ENCODE measurements at regions not wholly inside any gene's neighbourhood (a gene's known extent, or its start where the extent isn't known, plus 50 kb on each side); places are given as distances from the start of the nearest gene placed in this dataset.

GRCh38 chr4:146998157-146998556 is 52.5 kb upstream of the TTC29 start:
- no peaks in the 10 kb centered on the region for H3K9me3 ChIP-seq
- no peaks in the 10 kb centered on the region for H3K4me1 ChIP-seq
- intact Hi-C loops (cut with DNase I): no loop called here
- no peaks in the 10 kb centered on the region for H3K36me3 ChIP-seq
- H3K27me3 ChIP-seq: no peaks in the 10 kb centered on the region
- DNase-seq: no peak
- H3K4me3 ChIP-seq: no peak overlapping the region
- TF ChIP-seq, protein P1, sequence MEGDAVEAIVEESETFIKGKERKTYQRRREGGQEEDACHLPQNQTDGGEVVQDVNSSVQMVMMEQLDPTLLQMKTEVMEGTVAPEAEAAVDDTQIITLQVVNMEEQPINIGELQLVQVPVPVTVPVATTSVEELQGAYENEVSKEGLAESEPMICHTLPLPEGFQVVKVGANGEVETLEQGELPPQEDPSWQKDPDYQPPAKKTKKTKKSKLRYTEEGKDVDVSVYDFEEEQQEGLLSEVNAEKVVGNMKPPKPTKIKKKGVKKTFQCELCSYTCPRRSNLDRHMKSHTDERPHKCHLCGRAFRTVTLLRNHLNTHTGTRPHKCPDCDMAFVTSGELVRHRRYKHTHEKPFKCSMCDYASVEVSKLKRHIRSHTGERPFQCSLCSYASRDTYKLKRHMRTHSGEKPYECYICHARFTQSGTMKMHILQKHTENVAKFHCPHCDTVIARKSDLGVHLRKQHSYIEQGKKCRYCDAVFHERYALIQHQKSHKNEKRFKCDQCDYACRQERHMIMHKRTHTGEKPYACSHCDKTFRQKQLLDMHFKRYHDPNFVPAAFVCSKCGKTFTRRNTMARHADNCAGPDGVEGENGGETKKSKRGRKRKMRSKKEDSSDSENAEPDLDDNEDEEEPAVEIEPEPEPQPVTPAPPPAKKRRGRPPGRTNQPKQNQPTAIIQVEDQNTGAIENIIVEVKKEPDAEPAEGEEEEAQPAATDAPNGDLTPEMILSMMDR (IDR thresholded peaks at IDR 0.05): no peak
- no peak overlapping the region for H3K9ac ChIP-seq (ENCODE audit: low read depth in 2 of 2, low read length in 2 of 2)
- no peak overlapping the region for H3K27ac ChIP-seq

DNA sequence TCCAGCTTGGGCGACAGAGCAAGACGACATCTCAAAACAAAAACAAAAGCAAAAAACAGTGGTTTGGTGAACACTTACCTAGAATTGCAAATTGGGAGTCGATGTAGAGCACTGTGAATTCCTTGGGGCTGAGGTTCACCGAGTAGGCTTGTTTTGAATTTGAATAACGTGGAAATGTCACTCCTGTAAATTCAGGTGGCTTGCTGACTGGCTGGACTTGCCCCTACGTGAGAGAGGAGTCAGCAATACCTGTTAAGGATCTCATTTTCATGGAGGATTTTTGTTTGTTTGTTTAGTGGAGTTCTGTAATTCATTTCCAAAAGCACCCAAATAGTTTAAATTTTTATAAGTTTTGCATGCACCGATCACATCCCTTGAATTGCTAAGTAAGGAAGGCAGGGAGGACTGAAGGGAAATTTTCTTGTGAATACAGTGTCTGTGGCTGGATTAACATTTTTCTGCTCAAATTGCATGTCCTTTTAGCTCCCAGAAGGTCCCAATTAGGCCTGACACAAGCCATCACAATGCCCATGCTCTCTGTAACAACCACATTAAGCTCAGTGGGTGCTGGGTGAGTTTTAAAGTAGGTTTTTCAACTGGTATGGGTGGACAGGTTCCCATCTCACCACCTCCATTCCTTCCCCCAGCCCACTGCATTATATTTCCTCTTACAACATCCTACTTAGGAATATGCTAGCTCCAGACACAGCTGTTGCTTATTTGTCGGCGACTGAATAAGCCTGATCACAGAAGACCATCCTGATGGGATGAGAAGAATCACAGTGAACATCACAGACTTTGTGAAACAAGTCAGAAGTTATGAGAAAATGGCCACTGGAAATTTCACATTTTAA is 58.5 kb upstream of the TTC29 start:
- TF ChIP-seq, protein P1 (IDR thresholded peaks at IDR 0.05): no peak
- Histone ChIP-seq H3K27ac (no peak overlapping the region), H3K9ac (ENCODE audit: low read depth in 2 of 2, low read length in 2 of 2) (no peak overlapping the region), H3K9me3 (no peaks in the 10 kb centered on the region), H3K4me1 (no peaks in the 10 kb centered on the region), H3K36me3 (no peaks in the 10 kb centered on the region), H3K4me3 (no peak overlapping the region), H3K27me3 (no peaks in the 10 kb centered on the region)
- intact Hi-C loops (cut with DNase I): no loop called here
- DNase-seq: no peak

DNA sequence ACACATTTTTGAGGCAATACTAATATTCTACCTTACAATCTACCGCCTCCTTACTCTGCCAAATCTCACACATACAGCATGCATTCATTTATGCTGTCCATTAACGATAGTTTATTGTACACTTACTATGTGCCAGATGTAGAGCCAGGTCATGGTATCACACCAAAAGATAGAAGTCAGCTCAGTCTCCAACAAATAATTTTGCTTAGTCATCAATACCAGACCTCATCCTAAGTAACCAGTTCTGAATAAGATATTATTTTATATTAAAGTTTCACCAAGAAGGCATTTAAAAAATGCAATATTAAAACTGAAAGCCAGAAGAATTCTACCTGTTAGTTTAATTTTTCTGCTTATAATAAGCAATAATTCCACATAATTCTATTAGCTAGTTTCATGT is 60.6 kb upstream of the TTC29 start:
- Histone ChIP-seq H3K9ac (ENCODE audit: low read depth in 2 of 2, low read length in 2 of 2) (no peak overlapping the region), H3K27ac (no peak overlapping the region), H3K9me3 (no peaks in the 10 kb centered on the region), H3K36me3 (no peaks in the 10 kb centered on the region), H3K4me1 (no peaks in the 10 kb centered on the region), H3K4me3 (no peak overlapping the region), H3K27me3 (no peaks in the 10 kb centered on the region)
- DNase-seq: no peak
- intact Hi-C loops (cut with DNase I): no loop called here
- TF ChIP-seq, protein P1 (IDR thresholded peaks at IDR 0.05): no peak

DNA sequence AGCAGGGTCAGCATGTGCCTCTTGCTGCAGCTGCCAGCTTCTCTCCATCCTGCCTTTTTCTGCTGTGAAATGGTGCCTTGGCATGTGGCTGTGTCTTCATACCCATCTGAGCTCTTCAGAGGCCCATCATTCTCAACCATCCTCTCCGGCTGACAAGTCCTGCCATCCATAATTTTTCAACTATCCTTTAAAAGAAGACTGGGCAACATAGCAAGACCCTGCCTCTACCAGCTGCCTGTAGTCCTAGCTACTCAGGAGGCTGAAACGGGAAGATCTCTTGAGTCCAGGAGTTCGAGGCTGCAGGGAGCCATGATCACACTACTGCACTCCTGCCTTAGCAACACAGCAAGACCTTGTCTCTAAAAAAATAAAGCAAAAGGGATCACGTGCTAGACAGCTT is 64.2 kb upstream of the TTC29 start:
- Histone ChIP-seq H3K4me3 (no peak overlapping the region), H3K27me3 (no peaks in the 10 kb centered on the region), H3K27ac (no peak overlapping the region), H3K4me1 (no peaks in the 10 kb centered on the region), H3K9me3 (no peaks in the 10 kb centered on the region), H3K9ac (ENCODE audit: low read depth in 2 of 2, low read length in 2 of 2) (no peak overlapping the region), H3K36me3 (no peaks in the 10 kb centered on the region)
- TF ChIP-seq, protein P1 (IDR thresholded peaks at IDR 0.05): no peak
- no peak for DNase-seq
- intact Hi-C loops (cut with DNase I): loop anchor here (10.0 kb wide), 1 partner anchor 585 kb away; no protein-coding TSS in a partner anchor

DNA sequence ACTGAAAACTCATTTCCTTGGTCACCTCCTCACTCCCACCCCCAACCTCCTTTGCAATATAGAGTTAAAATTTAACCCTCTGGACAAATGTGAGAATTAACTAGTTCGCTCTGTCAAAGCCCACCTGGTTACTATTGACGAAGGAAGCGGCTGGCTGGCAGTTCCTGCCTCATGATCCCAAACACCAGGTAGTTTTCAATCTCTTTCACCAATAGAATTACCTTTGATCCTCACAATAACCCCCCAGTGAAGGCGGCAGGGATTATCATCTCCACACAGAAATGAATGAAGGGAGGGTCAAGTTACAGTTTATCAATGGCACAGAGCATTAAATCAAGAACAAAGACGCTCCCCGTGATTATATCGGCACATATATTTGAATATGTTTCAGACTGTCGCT is 65.7 kb upstream of the TTC29 start:
- TF ChIP-seq, protein P1 (IDR thresholded peaks at IDR 0.05): no peak
- H3K36me3 ChIP-seq: no peaks in the 10 kb centered on the region
- no peaks in the 10 kb centered on the region for H3K27me3 ChIP-seq
- H3K4me1 ChIP-seq: no peaks in the 10 kb centered on the region
- no peak overlapping the region for H3K9ac ChIP-seq (ENCODE audit: low read depth in 2 of 2, low read length in 2 of 2)
- H3K9me3 ChIP-seq: no peaks in the 10 kb centered on the region
- no peak for DNase-seq
- H3K4me3 ChIP-seq: no peak overlapping the region
- H3K27ac ChIP-seq: no peak overlapping the region
- intact Hi-C loops (cut with DNase I): loop anchor here (10.0 kb wide), 1 partner anchor 583 kb away; no protein-coding TSS in a partner anchor

Data from colonic mucosa (tissue), 4 donors.